GM12892 (cell line): ENCODE measurements at regions not wholly inside any gene's neighbourhood (a gene's known extent, or its start where the extent isn't known, plus 50 kb on each side); places are given as distances from the start of the nearest gene placed in this dataset.
"Not testable (repeated sequence)": the region's sequence is repeated elsewhere in the genome, so short reads cannot be mapped to it uniquely, and the experiment has no call there.

Experiments used
- DNase-seq: peaks from one replicate; pipeline ENCODE4 v3.0.0; 2011; ENCODE audit not compliant: insufficient read length
- FAIRE-seq: peaks from 2 replicates; lab custom pipeline; 2011; peaks lifted over from hg19 to GRCh38; lab: Jason Lieb, UNC
- POLR2A ChIP-seq: IDR thresholded peaks from 2 replicates; pipeline ENCODE4 v1.6.1; 2011; ENCODE audit warnings: low read depth, low read length, control low read depth
- POLR2AphosphoS5 ChIP-seq: IDR thresholded peaks from 2 replicates; pipeline ENCODE4 v1.6.1; 2011; ENCODE audit warnings: low read depth, low read length, control low read depth
- TAF1 ChIP-seq: IDR thresholded peaks from 2 replicates; pipeline ENCODE4 v1.6.1; 2011; ENCODE audit warnings: low read depth, mild to moderate bottlenecking, control low read depth, low read length, borderline replicate concordance

DNA sequence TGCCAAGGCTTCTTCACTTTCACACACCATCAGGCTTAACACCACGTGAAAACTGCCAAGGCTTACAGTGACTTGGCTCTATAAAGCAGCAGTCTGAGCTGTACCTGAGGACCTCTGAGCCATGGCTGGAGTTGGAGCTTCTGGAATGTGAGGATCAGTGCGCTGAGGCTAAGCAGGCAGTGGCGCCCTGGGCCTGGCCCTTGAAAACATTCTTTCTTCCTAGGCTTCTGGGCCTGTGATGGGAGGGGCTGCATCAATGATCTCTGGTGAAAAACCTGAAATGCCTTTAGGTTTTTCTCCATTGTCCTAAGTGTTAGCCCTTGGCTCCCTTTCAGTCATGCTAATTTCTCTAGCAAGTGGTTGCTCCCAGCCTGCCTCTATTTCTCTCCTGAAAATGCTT, 192.5 kb upstream of the PCDH20 start:
- FAIRE-seq (no peak), DNase-seq (no peak)
- no peak for TF ChIP-seq POLR2A
- no peak for TF ChIP-seq POLR2AphosphoS5
- TF ChIP-seq TAF1 = no peak

DNA sequence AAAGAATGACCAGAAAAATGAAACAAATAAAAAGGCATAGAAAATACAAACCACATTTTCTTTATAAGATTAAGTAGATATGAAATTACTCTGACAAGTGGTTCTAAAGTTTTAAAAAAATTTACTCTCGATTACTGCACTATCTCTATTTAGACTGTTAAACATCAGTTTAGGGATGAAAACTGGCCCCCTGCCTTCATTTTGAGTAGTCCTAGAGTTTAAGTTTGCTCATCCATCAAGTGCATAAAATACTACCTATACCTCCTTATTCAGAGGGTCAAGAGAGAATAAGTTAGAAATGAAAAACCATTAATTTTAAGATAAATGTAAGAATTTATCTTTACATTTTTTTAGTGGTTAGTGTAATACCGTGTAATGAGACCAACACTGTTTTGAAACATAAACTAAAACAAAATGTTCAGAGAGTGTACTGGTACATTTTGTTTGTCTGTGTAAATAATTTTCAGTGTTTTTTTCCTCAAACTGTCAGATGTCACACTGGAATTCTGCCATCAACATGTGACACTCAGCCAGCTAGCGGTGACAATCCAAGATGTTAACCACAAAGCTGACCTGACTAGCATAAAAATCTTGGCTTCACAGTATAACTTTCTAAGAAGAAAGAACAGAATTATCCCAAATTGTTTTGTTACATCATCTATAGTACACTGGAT, 184.8 kb upstream of the PCDH20 start:
- no peak for TF ChIP-seq TAF1
- TF ChIP-seq POLR2AphosphoS5 = no peak
- TF ChIP-seq POLR2A = no peak
- DNase-seq (no peak), FAIRE-seq (no peak)

DNA sequence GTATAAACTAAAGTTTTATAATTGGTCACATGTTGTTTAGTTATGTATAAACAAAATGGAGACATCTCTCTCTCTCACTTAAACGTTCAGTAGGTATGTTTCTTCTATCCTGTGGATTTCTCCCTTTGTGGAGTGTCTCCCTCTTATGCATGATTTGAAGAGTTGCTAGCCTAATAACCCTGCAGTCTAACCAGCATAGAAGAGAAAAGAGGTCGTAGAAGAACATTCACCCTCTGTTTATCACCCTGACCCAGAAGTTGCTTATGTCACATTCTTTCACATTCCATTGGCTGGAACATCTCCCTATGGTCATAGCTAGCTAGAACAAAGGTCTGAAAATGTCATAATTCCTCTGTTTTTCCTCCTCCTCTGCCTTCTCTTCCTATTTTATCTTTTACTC, 176.8 kb upstream of the PCDH20 start:
- no peak for DNase-seq
- TF ChIP-seq TAF1 (no peak), POLR2A (no peak), POLR2AphosphoS5 (no peak)
- FAIRE-seq = no peak

DNA sequence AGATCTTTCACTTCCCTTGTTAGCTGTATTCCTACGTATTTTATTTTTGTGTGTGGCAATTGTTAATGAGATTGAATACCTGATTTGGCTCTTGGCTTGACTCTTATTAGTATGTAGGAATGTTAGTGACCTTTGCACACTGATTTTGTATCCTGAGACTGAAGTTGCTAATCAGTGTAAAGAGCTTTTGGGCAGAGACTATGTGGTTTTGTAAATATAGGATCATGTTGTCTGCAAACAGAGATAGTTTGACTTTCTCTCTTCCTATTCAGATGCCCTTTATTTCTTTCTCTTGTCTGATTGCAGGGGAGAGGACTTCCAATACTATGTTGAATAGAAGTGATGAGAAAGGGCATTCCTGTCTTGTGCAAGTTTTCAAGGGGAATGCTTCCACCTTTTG, 160.3 kb upstream of the PCDH20 start:
- FAIRE-seq = no peak
- no peak for TF ChIP-seq POLR2AphosphoS5
- no peak for TF ChIP-seq POLR2A
- TF ChIP-seq TAF1 = no peak
- DNase-seq = no peak

DNA sequence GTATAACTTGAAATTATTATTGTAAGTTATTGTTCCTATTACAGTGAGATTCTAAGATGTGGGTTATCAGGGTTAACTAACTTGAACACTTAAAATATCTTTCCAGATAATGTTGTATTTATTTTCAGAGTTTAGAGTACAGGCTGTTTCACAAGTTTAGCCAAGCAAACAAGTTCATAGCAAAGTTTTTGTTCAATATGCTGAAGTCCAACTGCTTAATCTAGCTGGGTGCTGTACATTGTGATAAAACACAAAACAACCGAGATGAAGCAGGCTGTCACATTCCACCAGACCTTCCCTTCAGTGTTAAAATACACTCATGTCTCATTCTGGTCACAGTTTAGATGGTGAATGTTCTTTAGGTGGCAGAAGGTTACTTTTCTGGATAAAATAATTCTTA, 148.0 kb upstream of the PCDH20 start:
- no peak for DNase-seq
- TF ChIP-seq POLR2AphosphoS5 (no peak), TAF1 (no peak), POLR2A (no peak)
- FAIRE-seq = no peak

DNA sequence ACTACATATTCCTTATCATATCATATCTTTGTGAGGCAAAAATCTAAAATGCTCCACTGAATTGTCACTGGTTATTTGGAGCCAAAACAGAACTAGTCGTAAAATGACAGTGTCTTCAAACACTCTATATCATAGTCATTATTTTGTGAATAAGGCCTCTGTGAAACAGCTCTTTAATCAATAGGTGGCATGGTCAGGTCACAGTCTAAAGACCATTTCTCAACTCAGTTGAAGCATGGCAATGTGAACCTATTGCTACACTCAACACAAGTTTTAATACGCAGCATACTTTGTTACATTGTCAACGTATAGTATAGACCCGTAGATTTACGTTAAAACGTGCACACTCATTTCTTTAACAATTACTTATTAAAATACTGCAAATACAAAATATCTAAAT, 131.3 kb upstream of the PCDH20 start:
- FAIRE-seq (no peak), DNase-seq (no peak)

DNA sequence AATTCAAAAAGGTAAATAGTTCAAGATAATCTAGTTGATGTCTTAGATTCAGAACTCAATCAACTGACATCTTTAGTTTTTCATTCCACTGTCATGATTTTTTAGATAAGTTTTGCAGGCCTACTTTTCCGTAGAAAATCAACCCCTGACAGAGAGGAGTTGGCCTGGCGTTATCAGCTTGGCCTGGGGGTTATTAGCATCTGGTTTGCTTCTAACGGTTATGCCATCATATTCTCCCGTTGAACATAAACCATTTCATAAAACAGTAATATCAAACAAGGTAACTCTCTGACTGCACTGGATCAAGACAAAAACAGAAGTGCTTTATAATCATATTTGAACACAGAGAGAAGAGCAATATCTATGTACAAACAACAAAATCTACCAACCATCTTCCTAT, 130.8 kb upstream of the PCDH20 start:
- no peak for TF ChIP-seq POLR2AphosphoS5
- TF ChIP-seq TAF1 = no peak
- TF ChIP-seq POLR2A = no peak
- DNase-seq (no peak), FAIRE-seq (no peak)

More for the DNA sequence above, 131.3 kb upstream of the PCDH20 start:
- TF ChIP-seq POLR2A = no peak
- TF ChIP-seq POLR2AphosphoS5 = no peak
- no peak for TF ChIP-seq TAF1

DNA sequence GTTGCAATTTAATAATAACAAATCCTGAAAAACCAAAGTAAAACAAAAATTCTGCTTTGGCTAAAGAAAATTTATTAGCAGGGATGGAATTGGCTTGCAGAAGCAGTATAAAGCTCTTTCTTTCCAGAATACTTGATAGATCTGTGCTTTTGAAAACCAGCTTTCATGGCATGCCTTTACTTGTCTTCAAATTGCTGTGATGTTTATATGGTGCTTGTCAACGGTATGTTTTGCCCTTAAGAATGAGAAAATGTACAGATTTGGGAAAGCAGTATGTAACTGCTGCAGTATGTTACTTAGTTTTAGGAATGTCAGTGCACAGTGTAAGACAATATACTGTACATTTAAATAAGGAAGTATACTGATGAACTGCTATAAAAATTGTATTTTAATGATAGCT, 120.8 kb upstream of the PCDH20 start:
- FAIRE-seq (no peak), DNase-seq (no peak)
- TF ChIP-seq POLR2AphosphoS5 = no peak
- TF ChIP-seq TAF1 = no peak
- no peak for TF ChIP-seq POLR2A

DNA sequence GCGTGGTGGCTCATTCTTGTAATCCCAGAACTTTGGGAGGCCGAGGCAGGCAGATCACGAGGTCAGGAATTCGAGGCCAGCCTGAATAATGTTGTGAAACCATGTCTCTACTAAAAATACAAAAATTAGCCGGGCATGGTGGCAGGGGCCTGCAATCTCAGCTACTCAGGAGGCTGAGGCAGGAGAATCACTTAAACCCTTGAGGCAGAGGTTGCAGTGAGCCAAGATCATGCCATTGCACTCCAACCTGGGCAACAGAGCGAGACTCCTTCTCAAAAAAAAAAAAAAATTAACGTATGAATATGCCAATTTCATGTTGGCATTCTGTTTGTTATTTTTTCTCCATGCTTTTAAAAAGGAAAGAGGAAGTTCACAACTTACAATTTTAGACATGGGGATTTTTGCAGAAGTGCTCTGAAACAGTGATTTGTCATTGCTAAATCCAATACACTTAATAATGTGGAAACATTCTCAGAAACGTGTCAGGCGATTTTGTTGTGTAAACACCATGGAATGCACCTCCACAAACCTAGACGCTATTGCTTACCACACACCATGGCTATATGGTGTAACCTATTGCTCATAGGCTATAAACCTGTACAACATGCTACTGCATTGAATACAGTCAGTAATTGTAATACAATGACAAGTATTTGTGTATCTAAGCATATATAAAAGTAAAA, 115.9 kb upstream of the PCDH20 start:
- DNase-seq (no peak), FAIRE-seq (no peak)
- TF ChIP-seq TAF1 = no peak
- no peak for TF ChIP-seq POLR2A
- TF ChIP-seq POLR2AphosphoS5 = no peak

DNA sequence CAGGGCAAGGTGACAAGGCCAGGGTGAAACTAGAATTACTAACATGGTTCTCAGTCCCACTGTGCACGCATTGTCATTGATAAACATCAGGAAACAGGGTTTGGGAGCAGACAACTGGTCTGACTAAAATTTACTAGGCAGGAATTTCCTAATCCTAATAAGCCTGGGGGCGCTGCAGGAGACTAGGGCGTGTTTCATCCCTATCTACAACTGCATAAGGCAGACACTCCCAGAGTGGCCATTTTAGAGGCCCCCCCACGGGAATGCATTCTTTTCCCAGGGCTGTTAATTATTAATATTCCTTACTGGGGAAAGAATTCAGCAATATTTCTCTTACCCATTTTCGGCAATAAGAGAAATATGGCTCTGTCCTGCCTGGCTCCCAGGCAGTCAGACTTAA, 103.6 kb upstream of the PCDH20 start:
- FAIRE-seq, DNase-seq: not testable (repeated sequence)

DNA sequence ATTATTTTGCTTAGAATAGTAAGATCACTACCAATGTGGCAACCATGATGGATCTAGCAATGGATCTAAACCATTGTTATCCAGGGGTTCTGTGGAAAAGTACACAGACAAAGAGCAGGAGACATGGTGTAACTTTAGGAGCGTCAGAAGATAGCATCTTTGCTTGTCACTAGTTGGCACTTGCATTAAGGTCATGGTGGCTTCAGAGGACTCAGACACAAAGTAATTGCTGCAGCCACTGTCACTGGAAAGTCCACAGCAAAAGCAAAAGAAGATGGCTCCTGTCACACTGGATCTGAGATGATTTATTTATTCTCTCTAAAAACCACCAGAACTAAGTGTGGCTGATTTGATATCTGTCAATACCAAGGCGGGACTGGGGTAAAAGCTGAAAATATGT, 93.3 kb upstream of the PCDH20 start:
- no peak for FAIRE-seq
- DNase-seq = no peak
- TF ChIP-seq TAF1 (no peak), POLR2A (no peak), POLR2AphosphoS5 (no peak)

DNA sequence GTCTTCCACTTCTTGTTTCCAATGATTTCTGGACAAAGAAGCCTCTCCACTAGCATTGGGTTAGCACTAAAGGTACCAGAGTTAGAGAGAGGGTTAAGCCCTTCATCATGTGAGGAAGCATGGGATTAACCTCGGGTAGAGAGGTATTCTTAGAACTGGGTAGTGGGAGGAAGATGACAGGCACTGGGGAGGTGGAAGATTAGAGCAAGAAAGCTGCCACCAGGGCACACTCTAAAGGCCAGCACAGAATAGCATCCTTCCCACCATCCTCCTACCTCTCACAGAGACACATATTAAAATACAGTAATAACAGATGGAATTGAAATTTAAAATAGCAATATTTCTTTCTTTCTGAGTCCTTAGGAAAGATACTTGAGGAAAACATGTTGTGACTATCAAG, 84.5 kb upstream of the PCDH20 start:
- DNase-seq = no peak
- TF ChIP-seq TAF1 (no peak), POLR2AphosphoS5 (no peak), POLR2A (no peak)
- FAIRE-seq = no peak

DNA sequence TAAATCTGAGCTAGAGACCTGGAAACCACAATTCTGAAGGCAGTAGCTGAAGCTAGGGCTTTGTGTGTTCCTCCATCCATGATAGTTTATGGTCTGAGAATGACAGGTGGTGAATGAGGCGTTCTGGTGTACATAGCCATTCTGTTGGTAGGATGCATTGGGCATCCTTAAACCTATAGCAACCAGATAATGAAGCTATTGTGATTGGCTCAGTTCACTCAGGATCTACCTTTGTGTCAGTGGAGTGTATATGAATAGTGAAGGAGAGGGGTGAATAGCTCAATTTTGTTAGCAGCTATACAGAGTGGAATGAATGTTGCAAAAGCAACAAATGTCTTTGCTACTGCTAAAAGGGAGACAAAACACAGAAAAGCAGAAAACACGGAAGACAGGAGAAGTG, 80.0 kb upstream of the PCDH20 start:
- DNase-seq = no peak
- FAIRE-seq = no peak
- TF ChIP-seq POLR2A = no peak
- no peak for TF ChIP-seq TAF1
- no peak for TF ChIP-seq POLR2AphosphoS5

DNA sequence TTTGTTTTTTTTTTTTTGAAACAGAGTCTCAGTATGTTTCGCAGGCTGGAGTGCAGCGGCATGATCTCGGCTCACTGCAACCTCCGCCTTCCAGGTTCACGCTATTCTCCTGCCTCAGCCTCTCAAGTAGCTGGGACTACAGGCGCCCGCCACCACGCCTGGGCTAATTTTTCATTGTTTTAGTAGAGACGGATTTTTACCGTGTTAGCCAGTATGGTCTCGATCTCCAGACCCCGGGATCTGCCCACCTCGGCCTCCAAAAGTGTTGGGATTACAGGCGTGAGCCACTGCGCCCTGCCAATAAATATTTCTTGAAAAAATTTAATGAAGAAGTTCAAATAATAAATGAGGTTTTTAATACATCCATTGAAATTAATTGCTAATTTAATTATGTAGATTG, 77.9 kb upstream of the PCDH20 start:
- not testable (repeated sequence) for DNase-seq, FAIRE-seq
